Amniotic epithelial cell (primary cell): ENCODE measurements at regions not wholly inside any gene's neighbourhood (a gene's known extent, or its start where the extent isn't known, plus 50 kb on each side); places are given as distances from the start of the nearest gene placed in this dataset.

ENCODE experiments used
- DNase-seq: peaks from one replicate; pipeline ENCODE4 v3.0.0-alpha.2; 2010; ENCODE audit warnings: low read depth

- DNase-seq: no peak
Observed at GRCh38 chr10:128469515-128469914, 343.3 kb upstream of the MKI67 start.

- no peak for DNase-seq
Observed at GRCh38 chr10:128470321-128470965, 344.2 kb upstream of the MKI67 start.

DNA sequence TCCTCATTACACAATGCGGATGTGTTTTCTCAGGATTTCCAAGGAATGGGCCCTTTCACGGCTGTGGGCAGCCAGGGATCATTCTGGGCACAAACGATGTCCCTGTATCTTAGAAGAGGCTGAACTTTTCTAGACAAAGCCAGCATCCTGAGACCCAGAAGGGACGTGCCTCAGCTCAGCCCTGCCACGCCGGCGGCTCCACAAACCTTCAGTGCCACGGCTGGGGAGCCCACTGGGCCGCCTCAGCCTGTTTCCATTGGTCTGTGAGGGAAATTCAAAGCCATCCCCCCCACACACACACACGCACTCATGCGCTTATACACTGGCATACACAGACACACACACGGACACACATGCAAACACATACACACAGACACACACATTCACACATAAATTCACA lies 344.9 kb upstream of the MKI67 start:
- DNase-seq: no peak

DNA sequence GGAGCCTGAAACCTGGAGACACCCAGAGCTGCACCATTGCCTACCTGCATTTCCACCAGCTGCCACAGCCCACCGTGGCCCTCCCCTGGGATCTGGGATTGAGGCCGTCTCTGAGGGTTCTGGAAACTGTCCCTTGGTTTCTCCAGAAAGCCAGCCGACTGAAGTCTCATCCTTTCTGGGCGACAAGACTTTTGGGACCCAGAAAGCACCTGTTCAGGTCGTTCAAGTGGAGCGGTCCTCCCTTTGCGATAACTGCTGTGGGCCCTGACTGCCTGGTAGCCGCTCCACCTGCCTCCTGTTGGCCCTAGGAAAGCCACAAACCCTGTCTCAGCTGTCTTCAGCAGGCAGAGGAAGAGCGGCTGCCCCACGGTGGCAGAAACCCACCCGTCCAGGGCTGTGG lies 346.0 kb upstream of the MKI67 start:
- DNase-seq: no peak

DNA sequence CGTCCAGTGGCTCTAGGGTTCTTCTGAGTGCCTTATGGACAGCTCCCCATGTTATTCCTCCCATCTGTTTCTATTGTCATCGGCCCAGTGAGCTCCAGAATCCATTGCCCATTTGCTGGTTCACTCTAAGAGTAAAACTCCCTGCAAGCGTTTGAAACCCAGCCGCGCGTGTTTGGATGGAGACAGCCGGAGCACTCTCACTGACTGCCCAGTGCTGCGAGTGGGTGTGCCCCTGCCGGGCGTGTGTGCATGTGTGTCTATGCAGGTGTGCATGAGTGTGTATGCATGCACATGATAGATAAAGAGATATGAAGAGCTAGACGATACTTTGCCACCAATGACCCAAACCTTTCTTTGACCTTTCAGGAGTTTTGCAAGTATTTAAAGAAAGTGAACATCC lies 347.2 kb upstream of the MKI67 start:
- DNase-seq: no peak

GRCh38 chr10:128473911-128474310 lies 347.7 kb upstream of the MKI67 start:
- no peak for DNase-seq

GRCh38 chr10:128474571-128474970 lies 348.3 kb upstream of the MKI67 start:
- DNase-seq: no peak

DNA sequence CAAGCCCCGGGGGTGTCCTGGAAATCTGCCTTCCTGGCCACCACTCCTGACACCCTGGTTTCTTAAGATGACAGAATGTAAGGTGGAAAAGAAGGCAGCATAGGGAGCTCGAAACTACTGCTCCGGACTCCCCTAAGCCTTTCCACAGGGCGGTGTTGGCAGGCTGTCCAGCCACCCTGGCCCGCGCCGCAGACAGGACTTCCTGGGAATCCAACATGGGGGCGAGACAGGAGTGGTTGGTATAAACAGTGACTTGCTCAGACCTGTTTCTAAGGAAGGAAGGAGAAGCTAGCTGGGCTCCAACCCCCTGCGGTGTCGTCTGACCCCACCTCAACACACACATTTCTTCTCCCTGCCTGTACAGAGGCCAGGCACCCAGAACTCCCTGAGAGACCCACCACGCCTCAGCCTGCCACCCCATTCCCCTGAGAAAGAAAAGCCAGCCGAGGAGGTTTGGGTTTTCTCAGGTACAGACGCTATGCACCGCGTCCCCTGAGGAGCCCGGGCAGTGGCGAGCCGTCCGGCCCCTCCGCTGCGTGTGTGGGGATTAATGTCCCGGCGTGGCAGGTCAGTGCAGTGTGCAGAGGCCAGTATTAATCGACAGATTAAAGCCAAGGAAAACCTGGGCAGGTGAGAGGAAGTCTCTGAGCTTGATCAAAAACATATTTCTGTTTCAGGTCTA lies 349.6 kb upstream of the MKI67 start:
- DNase-seq: no peak

DNA sequence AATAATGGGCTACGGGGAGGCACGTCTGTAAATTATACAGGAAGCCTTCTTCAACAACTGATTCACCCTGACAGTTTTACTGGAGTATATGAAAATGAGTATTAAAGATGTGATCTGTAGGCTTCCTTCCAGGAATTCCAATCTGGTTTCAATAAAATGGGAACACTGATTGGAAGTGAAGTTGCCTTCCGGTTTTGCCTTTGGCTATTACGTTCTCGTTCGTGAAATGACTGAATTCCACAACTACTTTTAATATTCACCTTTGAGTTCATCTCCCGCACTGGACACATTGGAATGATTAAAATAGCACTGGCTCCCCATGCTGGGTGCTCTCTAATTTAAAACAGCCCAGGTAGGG lies 350.1 kb upstream of the MKI67 start:
- DNase-seq: no peak

GRCh38 chr10:128476845-128477244 lies 350.6 kb upstream of the MKI67 start:
- no peak for DNase-seq

GRCh38 chr10:128480601-128481000 lies 354.4 kb upstream of the MKI67 start:
- DNase-seq: no peak

DNA sequence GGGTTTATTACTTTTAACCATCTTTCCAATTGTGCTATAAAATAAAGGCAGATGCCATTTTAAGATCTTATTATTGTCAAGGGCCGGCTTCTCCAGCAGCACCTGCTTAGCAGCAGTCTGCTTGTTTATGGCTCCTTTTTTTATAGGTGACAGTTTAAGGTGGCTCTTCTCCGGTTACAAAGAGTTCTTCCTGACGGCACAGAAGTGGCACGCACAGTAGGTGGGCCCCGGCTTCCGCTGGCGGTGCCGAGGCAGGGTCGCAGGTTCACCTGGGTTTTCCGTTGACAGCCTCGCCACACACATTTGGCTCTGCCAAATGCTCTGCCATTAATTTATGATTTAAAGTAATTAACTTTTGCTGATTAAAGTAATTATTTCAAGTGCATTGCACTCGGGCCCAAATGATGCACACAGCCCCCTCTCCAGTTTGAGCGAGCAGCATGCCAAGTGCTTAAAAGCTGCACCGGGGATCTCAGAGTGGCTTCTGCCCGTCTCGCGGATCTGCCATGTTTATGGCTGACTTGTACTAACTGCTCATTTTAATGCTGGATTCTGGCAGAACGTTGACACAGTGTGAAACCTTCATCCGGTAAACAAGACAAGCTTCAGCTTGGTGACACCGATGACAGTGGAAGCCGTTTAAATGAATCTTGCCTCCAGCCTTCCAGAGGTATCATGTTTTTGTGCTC lies 355.1 kb upstream of the MKI67 start:
- no peak for DNase-seq

DNA sequence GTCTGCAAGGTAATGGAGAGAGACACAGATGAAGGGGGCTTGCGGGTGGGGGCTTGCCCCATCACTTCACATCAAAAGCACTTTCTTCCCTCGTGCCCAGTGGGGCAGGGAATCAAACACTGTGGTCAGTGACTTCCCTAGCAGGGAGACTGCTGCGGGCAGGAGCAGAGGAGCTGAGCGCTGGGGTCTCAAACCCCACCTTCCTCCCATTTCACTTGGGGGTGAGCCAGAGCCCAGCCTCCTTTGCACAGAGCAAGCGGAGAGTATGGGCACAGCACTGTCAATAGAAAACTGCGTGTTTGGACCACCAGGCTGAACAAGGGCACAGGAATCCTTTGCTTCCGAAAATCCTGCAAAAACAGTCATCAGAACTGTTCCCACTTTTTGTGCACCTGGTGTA lies 355.8 kb upstream of the MKI67 start:
- DNase-seq: no peak

DNA sequence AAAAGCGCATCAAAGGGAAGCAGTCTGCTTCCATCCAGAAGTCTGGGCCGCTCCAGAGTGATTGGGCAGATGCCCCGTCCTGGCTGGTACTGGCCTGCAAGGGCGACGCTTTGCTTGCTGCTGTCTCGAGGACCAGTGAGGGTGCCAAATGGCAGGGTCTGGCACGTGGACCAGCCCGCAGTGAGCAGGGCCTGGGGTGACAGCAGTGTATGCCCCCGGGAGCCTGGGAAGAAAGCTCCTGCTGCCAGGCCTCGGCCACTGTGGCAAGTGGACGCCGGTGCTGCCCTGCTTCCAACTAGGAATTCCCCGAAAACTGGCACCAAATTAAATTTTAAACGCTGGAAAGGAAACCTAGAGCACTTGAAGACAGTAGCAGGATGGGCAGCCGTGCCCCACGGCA lies 357.0 kb upstream of the MKI67 start:
- no peak for DNase-seq

DNA sequence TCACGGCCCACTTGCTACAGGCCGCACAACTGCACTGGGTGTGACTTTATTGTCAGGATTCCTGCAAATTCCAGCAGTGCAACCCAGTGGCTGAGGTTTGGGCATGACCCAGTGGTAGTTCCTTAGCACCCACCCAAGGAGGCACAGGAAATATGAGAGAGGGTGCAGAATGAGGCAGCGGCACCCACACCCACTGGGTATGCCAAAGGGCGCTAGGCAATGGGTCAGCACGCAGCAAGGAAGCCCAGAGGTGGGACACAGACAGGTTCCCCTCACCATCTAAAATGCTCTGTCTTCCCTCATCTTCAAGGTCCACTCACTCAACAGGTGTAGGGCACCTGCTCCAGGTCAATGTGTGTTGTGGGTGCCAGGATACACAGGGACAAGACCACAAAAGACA lies 357.8 kb upstream of the MKI67 start:
- no peak for DNase-seq

DNA sequence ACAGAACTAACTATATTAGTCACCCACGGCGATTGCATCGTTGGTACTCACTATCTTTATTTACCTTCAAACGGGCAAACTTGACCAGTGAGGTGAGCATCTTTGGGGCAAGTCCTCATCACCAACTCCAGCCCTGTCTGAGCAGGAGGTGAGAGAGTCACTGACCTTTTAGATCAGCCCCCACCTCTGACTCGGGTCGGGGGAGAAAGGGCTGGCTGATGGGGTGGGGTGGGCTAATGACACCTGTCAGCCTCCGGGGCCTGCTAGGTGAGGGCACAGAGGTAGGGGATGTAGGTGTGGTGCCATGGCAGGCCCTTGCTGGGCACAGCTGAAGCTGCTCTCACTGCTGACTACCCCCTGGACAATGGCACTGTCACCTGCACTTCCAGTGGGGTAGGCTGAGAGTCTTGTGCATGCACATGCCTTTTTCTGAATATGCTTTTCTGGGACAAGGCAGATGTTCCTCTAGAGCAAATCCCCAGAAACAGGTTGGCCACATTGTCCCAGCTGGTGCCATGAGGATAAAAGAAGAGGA lies 359.5 kb upstream of the MKI67 start:
- no peak for DNase-seq

DNA sequence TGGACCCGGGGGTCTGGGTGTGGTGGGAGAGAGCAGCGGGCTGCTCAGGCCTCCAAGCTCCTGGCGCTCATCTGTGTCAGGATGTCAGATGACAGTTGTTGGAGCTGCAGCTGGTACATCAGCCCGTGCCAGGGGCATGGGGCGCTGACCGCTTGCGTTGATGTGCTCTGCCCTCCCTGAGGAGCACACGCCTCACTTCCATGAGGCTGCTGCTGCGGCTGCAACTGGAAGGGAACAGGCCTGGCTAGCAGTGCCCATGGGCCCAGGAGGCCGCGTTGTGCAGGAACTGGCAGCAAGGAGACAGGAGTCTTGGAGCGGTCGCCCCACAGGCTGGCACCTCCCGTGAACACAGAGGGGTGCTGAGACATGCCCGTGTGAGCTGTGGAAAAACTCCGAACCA lies 361.3 kb upstream of the MKI67 start:
- no peak for DNase-seq

GRCh38 chr10:128489324-128490247 lies 363.4 kb upstream of the MKI67 start:
- DNase-seq: no peak

GRCh38 chr10:128491686-128492085 lies 365.5 kb upstream of the MKI67 start:
- DNase-seq: no peak

DNA sequence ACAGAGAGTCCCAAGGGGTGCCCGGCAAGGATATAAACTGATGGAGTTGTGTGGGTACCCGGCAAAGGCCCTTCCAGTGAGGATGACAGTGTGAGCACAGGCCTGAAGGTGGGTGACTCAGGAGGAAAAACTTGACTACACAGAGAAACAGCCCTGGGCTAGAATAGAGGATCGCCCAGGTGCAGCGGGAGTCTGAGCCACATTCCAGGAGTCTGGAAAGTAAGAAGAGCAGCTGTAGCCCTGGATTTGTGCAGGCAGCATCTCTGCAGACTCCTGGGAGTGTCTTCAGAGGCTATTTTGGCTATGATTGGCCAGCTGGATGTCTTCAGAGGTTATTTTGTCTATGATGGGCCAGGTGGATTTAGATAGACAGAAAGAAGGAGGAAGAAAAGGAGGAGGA lies 367.6 kb upstream of the MKI67 start:
- DNase-seq: no peak

DNA sequence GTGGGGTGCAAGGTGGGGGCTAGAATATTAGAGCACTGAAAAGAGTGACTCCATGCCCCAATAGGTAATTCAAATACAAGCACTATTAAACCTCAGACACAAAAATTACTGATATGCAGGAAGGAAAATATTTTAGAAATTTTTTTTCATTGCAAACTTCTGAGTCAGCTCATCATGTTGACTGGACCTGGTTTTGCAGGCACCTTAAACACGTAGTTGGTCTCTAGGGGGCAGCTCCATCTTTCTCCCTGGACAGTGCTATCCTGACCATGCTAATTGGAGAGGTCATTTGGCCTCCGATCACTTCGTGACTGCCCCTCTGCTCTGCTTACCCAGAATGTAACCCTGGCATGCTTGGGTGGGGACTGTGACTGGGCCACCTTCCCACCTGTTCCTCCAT lies 368.4 kb upstream of the MKI67 start:
- DNase-seq: no peak

DNA sequence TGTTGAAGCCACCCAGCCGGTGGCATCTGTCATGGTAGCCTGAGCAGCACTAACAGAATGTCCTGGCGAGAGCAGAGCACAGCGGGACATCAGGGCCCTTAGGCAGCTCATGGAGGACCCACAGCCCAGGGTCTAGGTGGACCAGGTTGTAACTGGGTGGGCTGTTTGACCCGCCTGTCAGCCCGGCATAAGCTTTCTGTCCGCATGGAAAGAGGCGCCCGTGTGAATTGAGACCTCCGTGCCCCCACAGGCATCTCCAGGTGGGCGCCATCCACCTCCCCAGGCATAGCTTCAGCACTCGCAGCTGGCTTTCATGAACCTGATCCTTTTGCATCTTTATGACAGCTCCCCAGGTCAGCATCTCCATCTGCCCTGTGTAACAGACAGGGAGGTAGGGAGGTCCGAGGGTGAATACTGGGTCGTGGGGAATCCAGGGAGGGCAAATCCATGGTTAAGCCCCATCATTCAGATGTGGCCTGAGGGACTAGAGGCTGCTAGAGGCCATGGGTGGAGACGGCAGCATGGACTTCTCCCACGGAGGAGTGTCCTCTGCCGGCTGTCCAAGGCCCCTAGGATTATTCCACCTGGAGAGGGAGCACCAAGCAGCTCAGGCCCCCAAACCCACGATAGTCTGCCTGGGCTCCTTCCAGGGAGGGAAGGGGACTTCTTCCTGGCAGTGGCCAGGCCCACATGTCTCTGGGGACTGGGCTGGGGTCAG lies 371.6 kb upstream of the MKI67 start:
- DNase-seq: no peak
